Activated CD4-positive, alpha-beta T cell treated with anti-CD3 and anti-CD28 coated beads, Interleukin-2, amount 50 U/mL, for 16 hours (primary cell): ENCODE measurements at regions not wholly inside any gene's neighbourhood (a gene's known extent, or its start where the extent isn't known, plus 50 kb on each side); places are given as distances from the start of the nearest gene placed in this dataset.

ENCODE experiments used
- DNase-seq: peaks from one replicate; pipeline ENCODE4 v3.0.0-alpha.2; 2020

GRCh38 chr2:67663776-67664175, 266.6 kb downstream of the ETAA1 start:
- no peak for DNase-seq

GRCh38 chr2:67666386-67667053, 269.4 kb downstream of the ETAA1 start:
- no peak for DNase-seq

GRCh38 chr2:67667054-67667908, 270.1 kb downstream of the ETAA1 start:
- no peak for DNase-seq

- DNase-seq = no peak
Measured at GRCh38 chr2:67668538-67668937, 271.4 kb downstream of the ETAA1 start.

GRCh38 chr2:67669168-67669567, 272.0 kb downstream of the ETAA1 start:
- DNase-seq = no peak

GRCh38 chr2:67669766-67670165, 272.6 kb downstream of the ETAA1 start:
- no peak for DNase-seq

GRCh38 chr2:67670747-67671183, 273.6 kb downstream of the ETAA1 start:
- DNase-seq = no peak

- DNase-seq = no peak
Measured at GRCh38 chr2:67671464-67672450, 274.6 kb downstream of the ETAA1 start.

- no peak for DNase-seq
Measured at GRCh38 chr2:67674668-67675067, 277.5 kb downstream of the ETAA1 start.

- no peak for DNase-seq
Measured at GRCh38 chr2:67684991-67685390, 287.9 kb downstream of the ETAA1 start.

- no peak for DNase-seq
Measured at GRCh38 chr2:67686254-67686653, 289.1 kb downstream of the ETAA1 start.

- no peak for DNase-seq
Measured at GRCh38 chr2:67689186-67689585, 292.1 kb downstream of the ETAA1 start.

GRCh38 chr2:67689651-67690050, 292.5 kb downstream of the ETAA1 start:
- DNase-seq = no peak

- DNase-seq = no peak
Measured at GRCh38 chr2:67694445-67694844, 297.3 kb downstream of the ETAA1 start.

- no peak for DNase-seq
Measured at GRCh38 chr2:67701011-67701410, 303.9 kb downstream of the ETAA1 start.

- DNase-seq = no peak
Measured at GRCh38 chr2:67702284-67702683, 305.2 kb downstream of the ETAA1 start.

- no peak for DNase-seq
Measured at GRCh38 chr2:67702937-67703336, 305.8 kb downstream of the ETAA1 start.

- DNase-seq = no peak
Measured at GRCh38 chr2:67706082-67706481, 308.9 kb downstream of the ETAA1 start.

- no peak for DNase-seq
Measured at GRCh38 chr2:67707896-67708295, 310.8 kb downstream of the ETAA1 start.

GRCh38 chr2:67709835-67710234, 312.7 kb downstream of the ETAA1 start:
- no peak for DNase-seq

- no peak for DNase-seq
Measured at GRCh38 chr2:67712484-67712883, 315.4 kb downstream of the ETAA1 start.

- DNase-seq = no peak
Measured at GRCh38 chr2:67713376-67713775, 316.2 kb downstream of the ETAA1 start.

- no peak for DNase-seq
Measured at GRCh38 chr2:67716895-67717396, 319.8 kb downstream of the ETAA1 start.
